ENCODE measurements at regions not wholly inside any gene's neighbourhood (a gene's known extent, or its start where the extent isn't known, plus 50 kb on each side); places are given as distances from the start of the nearest gene placed in this dataset.

DNA sequence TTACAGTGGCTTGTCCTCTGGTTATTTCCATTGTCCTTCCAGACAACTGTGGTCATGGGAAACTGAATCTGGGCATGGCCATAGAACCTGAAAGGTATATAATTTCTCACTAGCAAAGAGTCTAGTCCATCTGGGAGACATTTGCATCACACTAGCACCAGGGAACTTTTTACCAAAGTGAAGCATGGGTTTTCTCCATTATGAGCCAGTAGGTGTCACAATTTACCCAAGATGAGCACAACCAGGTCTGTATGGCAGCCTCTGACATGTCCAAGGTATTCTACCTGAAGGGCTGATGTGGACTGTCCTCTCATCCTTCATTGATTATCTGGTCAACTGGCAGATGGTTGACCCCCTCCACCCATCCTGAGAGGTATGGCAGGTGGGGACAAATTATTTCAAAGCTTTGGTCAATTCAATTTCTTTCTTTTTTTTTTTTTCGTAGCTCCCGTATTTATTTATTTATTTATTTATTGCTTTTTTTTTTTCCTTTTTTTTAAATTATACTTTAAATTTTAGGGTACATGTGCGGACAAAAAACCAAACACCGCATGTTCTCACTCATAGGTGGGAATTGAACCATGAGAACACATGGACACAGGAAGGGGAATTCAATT lies 425.9 kb downstream of the TMEM135 start:
- TF ChIP-seq, protein P1, sequence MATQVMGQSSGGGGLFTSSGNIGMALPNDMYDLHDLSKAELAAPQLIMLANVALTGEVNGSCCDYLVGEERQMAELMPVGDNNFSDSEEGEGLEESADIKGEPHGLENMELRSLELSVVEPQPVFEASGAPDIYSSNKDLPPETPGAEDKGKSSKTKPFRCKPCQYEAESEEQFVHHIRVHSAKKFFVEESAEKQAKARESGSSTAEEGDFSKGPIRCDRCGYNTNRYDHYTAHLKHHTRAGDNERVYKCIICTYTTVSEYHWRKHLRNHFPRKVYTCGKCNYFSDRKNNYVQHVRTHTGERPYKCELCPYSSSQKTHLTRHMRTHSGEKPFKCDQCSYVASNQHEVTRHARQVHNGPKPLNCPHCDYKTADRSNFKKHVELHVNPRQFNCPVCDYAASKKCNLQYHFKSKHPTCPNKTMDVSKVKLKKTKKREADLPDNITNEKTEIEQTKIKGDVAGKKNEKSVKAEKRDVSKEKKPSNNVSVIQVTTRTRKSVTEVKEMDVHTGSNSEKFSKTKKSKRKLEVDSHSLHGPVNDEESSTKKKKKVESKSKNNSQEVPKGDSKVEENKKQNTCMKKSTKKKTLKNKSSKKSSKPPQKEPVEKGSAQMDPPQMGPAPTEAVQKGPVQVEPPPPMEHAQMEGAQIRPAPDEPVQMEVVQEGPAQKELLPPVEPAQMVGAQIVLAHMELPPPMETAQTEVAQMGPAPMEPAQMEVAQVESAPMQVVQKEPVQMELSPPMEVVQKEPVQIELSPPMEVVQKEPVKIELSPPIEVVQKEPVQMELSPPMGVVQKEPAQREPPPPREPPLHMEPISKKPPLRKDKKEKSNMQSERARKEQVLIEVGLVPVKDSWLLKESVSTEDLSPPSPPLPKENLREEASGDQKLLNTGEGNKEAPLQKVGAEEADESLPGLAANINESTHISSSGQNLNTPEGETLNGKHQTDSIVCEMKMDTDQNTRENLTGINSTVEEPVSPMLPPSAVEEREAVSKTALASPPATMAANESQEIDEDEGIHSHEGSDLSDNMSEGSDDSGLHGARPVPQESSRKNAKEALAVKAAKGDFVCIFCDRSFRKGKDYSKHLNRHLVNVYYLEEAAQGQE (IDR thresholded peaks at IDR 0.05; ENCODE audit: borderline replicate concordance) = no peak
- no peak for TF ChIP-seq POLR2AphosphoS5 (IDR thresholded peaks at IDR 0.05)
- TF ChIP-seq, protein P2, sequence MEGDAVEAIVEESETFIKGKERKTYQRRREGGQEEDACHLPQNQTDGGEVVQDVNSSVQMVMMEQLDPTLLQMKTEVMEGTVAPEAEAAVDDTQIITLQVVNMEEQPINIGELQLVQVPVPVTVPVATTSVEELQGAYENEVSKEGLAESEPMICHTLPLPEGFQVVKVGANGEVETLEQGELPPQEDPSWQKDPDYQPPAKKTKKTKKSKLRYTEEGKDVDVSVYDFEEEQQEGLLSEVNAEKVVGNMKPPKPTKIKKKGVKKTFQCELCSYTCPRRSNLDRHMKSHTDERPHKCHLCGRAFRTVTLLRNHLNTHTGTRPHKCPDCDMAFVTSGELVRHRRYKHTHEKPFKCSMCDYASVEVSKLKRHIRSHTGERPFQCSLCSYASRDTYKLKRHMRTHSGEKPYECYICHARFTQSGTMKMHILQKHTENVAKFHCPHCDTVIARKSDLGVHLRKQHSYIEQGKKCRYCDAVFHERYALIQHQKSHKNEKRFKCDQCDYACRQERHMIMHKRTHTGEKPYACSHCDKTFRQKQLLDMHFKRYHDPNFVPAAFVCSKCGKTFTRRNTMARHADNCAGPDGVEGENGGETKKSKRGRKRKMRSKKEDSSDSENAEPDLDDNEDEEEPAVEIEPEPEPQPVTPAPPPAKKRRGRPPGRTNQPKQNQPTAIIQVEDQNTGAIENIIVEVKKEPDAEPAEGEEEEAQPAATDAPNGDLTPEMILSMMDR (IDR thresholded peaks at IDR 0.05; ENCODE audit: poor library complexity, severe bottlenecking) = peak; percentile 67
- TF ChIP-seq EZH2 (IDR thresholded peaks at IDR 0.05; ENCODE audit: borderline replicate concordance, insufficient read depth, low read length, poor library complexity, severe bottlenecking) = no peak

Data from neural cell (in vitro differentiated cells).